WTC11 (cell line): ENCODE measurements at regions not wholly inside any gene's neighbourhood (a gene's known extent, or its start where the extent isn't known, plus 50 kb on each side); places are given as distances from the start of the nearest gene placed in this dataset.
"Not testable (repeated sequence)": the region's sequence is repeated elsewhere in the genome, so short reads cannot be mapped to it uniquely, and the experiment has no call there.

ENCODE experiments used
- ATAC-seq: fragments of 200-7000 bp; cut with Tn5 transposase; 2 replicates; pipeline ENCODE4 v1.10.0; 2021; ENCODE audit warnings: mild to moderate bottlenecking, moderate library complexity
- CTCF ChIA-PET: fragments of 300-600 bp; sonication (Branson Sonifier 250); formaldehyde crosslinking; loops from one replicate; lab custom pipeline; 2021; ENCODE audit warnings: antibody characterized with exemption; lab: Charles Lee
- POLR2A ChIA-PET: fragments of 350-600 bp; sonication (Branson Sonifier 250); formaldehyde crosslinking; loops from one replicate; lab custom pipeline; 2021; ENCODE audit warnings: antibody characterized with exemption; lab: Charles Lee
- DNase-seq: peaks from one replicate; pipeline ENCODE4 v3.0.0; 2021; ENCODE audit warnings: low spot score
- H3K27ac Mint-ChIP-seq: 2 replicates; pipeline ENCODE4 v1.8.0; 2021; ENCODE audit warnings: mixed read lengths
- H3K27me3 Mint-ChIP-seq: 2 replicates; pipeline ENCODE4 v1.8.0; 2021; ENCODE audit warnings: low read depth, mild to moderate bottlenecking, moderate library complexity, mixed read lengths
- H3K36me3 Mint-ChIP-seq: 2 replicates; pipeline ENCODE4 v1.8.0; 2021; ENCODE audit warnings: mixed read lengths
- H3K4me1 Mint-ChIP-seq: 2 replicates; pipeline ENCODE4 v1.8.0; 2022; ENCODE audit warnings: mixed read lengths
- H3K4me3 Mint-ChIP-seq: 2 replicates; pipeline ENCODE4 v1.8.0; 2021; ENCODE audit warnings: mild to moderate bottlenecking, moderate library complexity, mixed read lengths
- H3K9me3 Mint-ChIP-seq: 2 replicates; pipeline ENCODE4 v1.8.0; 2021; ENCODE audit warnings: mixed read lengths
- FOXK1 ChIP-seq: sonication (generic); formaldehyde crosslinking; IDR thresholded peaks from 2 replicates; pipeline ENCODE4 v1.8.0; 2022; ENCODE audit warnings: mild to moderate bottlenecking, moderate library complexity, missing genetic modification reagents
- SOX15 ChIP-seq: fragments of 250-450 bp; sonication (Bioruptor Pico); IDR thresholded peaks from 2 replicates; pipeline ENCODE4 v1.9.0; 2021; ENCODE audit warnings: mild to moderate bottlenecking
- ZBTB21 ChIP-seq: sonication (generic); formaldehyde crosslinking; IDR thresholded peaks from 2 replicates; pipeline ENCODE4 v1.8.1; 2023; ENCODE audit warnings: mild to moderate bottlenecking, missing genetic modification reagents, borderline replicate concordance
- ZNF281 ChIP-seq: sonication (generic); formaldehyde crosslinking; IDR thresholded peaks from 2 replicates; pipeline ENCODE4 v1.8.0; 2023; ENCODE audit warnings: mild to moderate bottlenecking, missing genetic modification reagents
- TF ChIP-seq, protein P1 (sequence below): sonication (generic); formaldehyde crosslinking; IDR thresholded peaks from 2 replicates; pipeline ENCODE4 v1.8.1; 2023; ENCODE audit warnings: mild to moderate bottlenecking, moderate library complexity, missing genetic modification reagents
- TF ChIP-seq, protein P2 (sequence below): sonication (generic); formaldehyde crosslinking; IDR thresholded peaks from 2 replicates; pipeline ENCODE4 v1.8.1; 2022; ENCODE audit warnings: mild to moderate bottlenecking, moderate library complexity, missing genetic modification reagents
- TF ChIP-seq, protein P3 (sequence below): sonication (generic); formaldehyde crosslinking; IDR thresholded peaks from 2 replicates; pipeline ENCODE4 v1.8.1; 2023; ENCODE audit warnings: mild to moderate bottlenecking, missing genetic modification reagents
- TF ChIP-seq, protein P4 (sequence below): fragments of 250-450 bp; sonication (Bioruptor Pico); IDR thresholded peaks from 2 replicates; pipeline ENCODE4 v2.1.2; 2022; ENCODE audit warnings: mild to moderate bottlenecking, moderate library complexity

- no peak for DNase-seq
- H3K4me3 Mint-ChIP-seq = no peak overlapping the region
- no peak overlapping the region for H3K27ac Mint-ChIP-seq
- CTCF ChIA-PET = no interaction called here
- ATAC-seq = no peak
- POLR2A ChIA-PET = interaction anchor here (0.7 kb wide), 1 partner anchor 134 kb away, joined by 3 read pairs; no protein-coding TSS in a partner anchor
- no peaks in the 10 kb centered on the region for H3K9me3 Mint-ChIP-seq
- peaks cover 3% of the 10 kb centered on the region; the same call in 1 of the 2 replicates for H3K4me1 Mint-ChIP-seq
- TF ChIP-seq ZBTB21 = no peak
- no peak for TF ChIP-seq FOXK1 (CRISPR knock-in tag)
- TF ChIP-seq, protein P1, sequence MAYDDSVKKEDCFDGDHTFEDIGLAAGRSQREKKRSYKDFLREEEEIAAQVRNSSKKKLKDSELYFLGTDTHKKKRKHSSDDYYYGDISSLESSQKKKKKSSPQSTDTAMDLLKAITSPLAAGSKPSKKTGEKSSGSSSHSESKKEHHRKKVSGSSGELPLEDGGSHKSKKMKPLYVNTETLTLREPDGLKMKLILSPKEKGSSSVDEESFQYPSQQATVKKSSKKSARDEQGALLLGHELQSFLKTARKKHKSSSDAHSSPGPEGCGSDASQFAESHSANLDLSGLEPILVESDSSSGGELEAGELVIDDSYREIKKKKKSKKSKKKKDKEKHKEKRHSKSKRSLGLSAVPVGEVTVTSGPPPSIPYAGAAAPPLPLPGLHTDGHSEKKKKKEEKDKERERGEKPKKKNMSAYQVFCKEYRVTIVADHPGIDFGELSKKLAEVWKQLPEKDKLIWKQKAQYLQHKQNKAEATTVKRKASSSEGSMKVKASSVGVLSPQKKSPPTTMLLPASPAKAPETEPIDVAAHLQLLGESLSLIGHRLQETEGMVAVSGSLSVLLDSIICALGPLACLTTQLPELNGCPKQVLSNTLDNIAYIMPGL = no peak
- TF ChIP-seq, protein P2, sequence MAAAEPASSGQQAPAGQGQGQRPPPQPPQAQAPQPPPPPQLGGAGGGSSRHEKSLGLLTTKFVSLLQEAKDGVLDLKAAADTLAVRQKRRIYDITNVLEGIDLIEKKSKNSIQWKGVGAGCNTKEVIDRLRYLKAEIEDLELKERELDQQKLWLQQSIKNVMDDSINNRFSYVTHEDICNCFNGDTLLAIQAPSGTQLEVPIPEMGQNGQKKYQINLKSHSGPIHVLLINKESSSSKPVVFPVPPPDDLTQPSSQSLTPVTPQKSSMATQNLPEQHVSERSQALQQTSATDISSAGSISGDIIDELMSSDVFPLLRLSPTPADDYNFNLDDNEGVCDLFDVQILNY (CRISPR knock-in tag) = no peak
- TF ChIP-seq, protein P3, sequence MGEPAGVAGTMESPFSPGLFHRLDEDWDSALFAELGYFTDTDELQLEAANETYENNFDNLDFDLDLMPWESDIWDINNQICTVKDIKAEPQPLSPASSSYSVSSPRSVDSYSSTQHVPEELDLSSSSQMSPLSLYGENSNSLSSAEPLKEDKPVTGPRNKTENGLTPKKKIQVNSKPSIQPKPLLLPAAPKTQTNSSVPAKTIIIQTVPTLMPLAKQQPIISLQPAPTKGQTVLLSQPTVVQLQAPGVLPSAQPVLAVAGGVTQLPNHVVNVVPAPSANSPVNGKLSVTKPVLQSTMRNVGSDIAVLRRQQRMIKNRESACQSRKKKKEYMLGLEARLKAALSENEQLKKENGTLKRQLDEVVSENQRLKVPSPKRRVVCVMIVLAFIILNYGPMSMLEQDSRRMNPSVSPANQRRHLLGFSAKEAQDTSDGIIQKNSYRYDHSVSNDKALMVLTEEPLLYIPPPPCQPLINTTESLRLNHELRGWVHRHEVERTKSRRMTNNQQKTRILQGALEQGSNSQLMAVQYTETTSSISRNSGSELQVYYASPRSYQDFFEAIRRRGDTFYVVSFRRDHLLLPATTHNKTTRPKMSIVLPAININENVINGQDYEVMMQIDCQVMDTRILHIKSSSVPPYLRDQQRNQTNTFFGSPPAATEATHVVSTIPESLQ (CRISPR knock-in tag) = no peak
- TF ChIP-seq SOX15 (CRISPR knock-in tag) = no peak
- TF ChIP-seq, protein P4, sequence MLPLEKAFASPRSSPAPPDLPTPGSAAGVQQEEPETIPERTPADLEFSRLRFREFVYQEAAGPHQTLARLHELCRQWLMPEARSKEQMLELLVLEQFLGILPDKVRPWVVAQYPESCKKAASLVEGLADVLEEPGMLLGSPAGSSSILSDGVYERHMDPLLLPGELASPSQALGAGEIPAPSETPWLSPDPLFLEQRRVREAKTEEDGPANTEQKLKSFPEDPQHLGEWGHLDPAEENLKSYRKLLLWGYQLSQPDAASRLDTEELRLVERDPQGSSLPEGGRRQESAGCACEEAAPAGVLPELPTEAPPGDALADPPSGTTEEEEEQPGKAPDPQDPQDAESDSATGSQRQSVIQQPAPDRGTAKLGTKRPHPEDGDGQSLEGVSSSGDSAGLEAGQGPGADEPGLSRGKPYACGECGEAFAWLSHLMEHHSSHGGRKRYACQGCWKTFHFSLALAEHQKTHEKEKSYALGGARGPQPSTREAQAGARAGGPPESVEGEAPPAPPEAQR (CRISPR knock-in tag) = no peak
- H3K36me3 Mint-ChIP-seq = no peaks in the 10 kb centered on the region
- no peaks in the 10 kb centered on the region for H3K27me3 Mint-ChIP-seq
Measured at GRCh38 chr2:196520605-196521004, 118.9 kb upstream of the CCDC150 start.

DNA sequence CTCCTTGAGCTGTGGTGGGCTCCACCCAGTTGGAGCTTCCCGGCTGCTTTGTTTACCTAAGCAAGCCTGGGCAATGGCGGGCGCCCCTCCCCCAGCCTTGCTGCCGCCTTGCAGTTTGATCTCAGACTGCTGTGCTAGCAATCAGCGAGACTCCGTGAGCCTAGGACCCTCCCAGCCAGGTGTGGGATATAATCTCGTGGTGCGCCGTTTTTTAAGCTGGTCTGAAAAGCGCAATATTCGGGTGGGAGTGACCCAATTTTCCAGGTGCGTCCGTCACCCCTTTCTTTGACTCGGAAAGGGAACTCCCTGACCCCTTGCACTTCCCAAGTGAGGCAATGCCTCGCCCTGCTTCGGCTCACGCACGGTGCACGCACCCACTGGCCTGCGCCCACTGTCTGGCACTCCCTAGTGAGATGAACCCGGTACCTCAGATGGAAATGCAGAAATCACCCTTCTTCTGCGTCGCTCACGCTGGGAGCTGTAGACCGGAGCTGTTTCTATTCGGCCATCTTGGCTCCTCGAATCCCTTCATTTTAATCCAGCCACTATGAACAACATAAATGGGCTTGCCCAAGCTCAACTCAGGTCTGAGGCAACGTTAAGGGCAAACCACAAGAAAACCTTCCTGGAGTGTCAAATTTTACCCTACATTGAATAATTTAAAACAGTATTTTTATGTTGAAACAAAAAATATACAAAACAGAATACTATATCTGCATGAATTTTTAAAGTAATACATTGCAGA is 112.4 kb upstream of the CCDC150 start:
- peak overlapping the region; percentile 95 for H3K27ac Mint-ChIP-seq
- POLR2A ChIA-PET = not testable (repeated sequence)

More for the DNA sequence above, 112.4 kb upstream of the CCDC150 start:
- CTCF ChIA-PET, H3K4me1 Mint-ChIP-seq, H3K36me3 Mint-ChIP-seq, H3K27me3 Mint-ChIP-seq, H3K9me3 Mint-ChIP-seq, ATAC-seq: not testable (repeated sequence)
- DNase-seq = peak; percentile 19
- peak overlapping the region; percentile 69 for H3K4me3 Mint-ChIP-seq
- TF ChIP-seq ZNF281 (CRISPR knock-in tag) = 0 out of 2 replicates have a peak, but pooled peaks have one; percentile 33
